DOHH2 (cell line): ENCODE measurements at regions not wholly inside any gene's neighbourhood (a gene's known extent, or its start where the extent isn't known, plus 50 kb on each side); places are given as distances from the start of the nearest gene placed in this dataset.

ENCODE experiments used
- H3F3A ChIP-seq: fragments of 200-600 bp; sonication (generic), shearing (Covaris generic); 2 replicates; pipeline ENCODE4 v1.6.0; 2016; ENCODE audit warnings: antibody characterized with exemption, mild to moderate bottlenecking; ENCODE audit not compliant: control insufficient read depth, insufficient read depth
- H3K27ac ChIP-seq: fragments of 200-600 bp; sonication (generic); 2 replicates; pipeline ENCODE4 v1.5.1; 2014; ENCODE audit warnings: low read depth, mild to moderate bottlenecking, low read length, moderate library complexity
- H3K27me3 ChIP-seq: fragments of 200-600 bp; sonication (generic); 2 replicates; pipeline ENCODE4 v1.6.1; 2014; ENCODE audit warnings: mild to moderate bottlenecking, low read length, mixed read lengths; ENCODE audit not compliant: control insufficient read depth
- H3K36me3 ChIP-seq: fragments of 200-600 bp; sonication (generic); 2 replicates; pipeline ENCODE4 v1.6.1; 2014; ENCODE audit warnings: mild to moderate bottlenecking, low read length, moderate library complexity, mixed read lengths; ENCODE audit not compliant: control insufficient read depth
- H3K4me1 ChIP-seq: fragments of 200-600 bp; sonication (generic); 2 replicates; pipeline ENCODE4 v1.6.1; 2014; ENCODE audit warnings: mild to moderate bottlenecking, low read length, mixed read lengths; ENCODE audit not compliant: control insufficient read depth
- H3K4me2 ChIP-seq: fragments of 200-600 bp; sonication (generic); 2 replicates; pipeline ENCODE4 v1.6.0; 2014; ENCODE audit warnings: mild to moderate bottlenecking, low read length, moderate library complexity
- H3K4me3 ChIP-seq: fragments of 200-600 bp; sonication (generic); 2 replicates; pipeline ENCODE4 v1.5.1; 2014; ENCODE audit warnings: mild to moderate bottlenecking, low read length, mixed read lengths
- H3K79me2 ChIP-seq: fragments of 200-600 bp; sonication (generic); 2 replicates; pipeline ENCODE4 v1.6.1; 2014; ENCODE audit warnings: mild to moderate bottlenecking, low read length, mixed read lengths; ENCODE audit not compliant: control insufficient read depth
- H3K9me2 ChIP-seq: fragments of 200-600 bp; sonication (generic); replicated peaks from 2 replicates; pipeline ENCODE4 v1.6.1; 2014; ENCODE audit warnings: mild to moderate bottlenecking, low read length, mixed read lengths; ENCODE audit not compliant: control insufficient read depth
- H3K9me3 ChIP-seq: fragments of 200-600 bp; sonication (generic); 2 replicates; pipeline ENCODE4 v1.6.1; 2014; ENCODE audit warnings: antibody characterized with exemption, low read length, mixed read lengths; ENCODE audit not compliant: control insufficient read depth, insufficient read depth
- H4K20me1 ChIP-seq: fragments of 200-600 bp; sonication (generic); 2 replicates; pipeline ENCODE4 v1.6.0; 2014; ENCODE audit warnings: low read depth, mild to moderate bottlenecking, antibody characterized with exemption, low read length, moderate library complexity; ENCODE audit not compliant: control insufficient read depth, insufficient read depth
- CTCF ChIP-seq: fragments of 200-600 bp; sonication (generic); IDR thresholded peaks from one replicate; pipeline ENCODE4 v1.5.1; 2014; ENCODE audit warnings: antibody characterized with exemption, mild to moderate bottlenecking, low read depth, low read length; ENCODE audit not compliant: poor library complexity, severe bottlenecking
- EZH2phosphoT487 ChIP-seq: fragments of 200-600 bp; sonication (generic); IDR thresholded peaks from 2 replicates; pipeline ENCODE4 v1.6.1; 2017; ENCODE audit warnings: borderline replicate concordance, mild to moderate bottlenecking, antibody characterized with exemption, low read length, moderate library complexity, mixed read lengths

DNA sequence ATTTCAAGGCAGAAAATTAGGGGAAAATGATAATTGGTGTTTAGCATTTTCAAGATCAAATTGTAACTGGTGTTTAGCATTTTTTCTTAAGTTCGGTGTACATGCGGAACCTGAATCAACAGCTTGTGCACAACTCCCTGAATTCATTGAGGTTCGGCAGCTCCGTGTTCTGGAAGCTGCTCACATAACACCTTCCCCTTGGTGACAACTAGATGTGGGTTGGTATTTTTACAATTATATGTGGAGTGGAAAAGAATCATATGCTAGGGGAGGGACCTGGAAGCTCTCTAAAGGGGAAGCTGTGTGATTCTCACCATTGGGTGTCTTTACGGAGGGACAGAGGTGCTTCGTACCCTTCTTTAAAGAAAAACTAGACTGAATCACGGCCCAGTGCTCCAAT is 199.0 kb upstream of the MTNR1B start:
- Histone ChIP-seq H3K9me3 (no peaks in the 10 kb centered on the region), H3K36me3 (no peaks in the 10 kb centered on the region), H3K27me3 (no peaks in the 10 kb centered on the region), H3K9me2 (no peaks in the 10 kb centered on the region), H3F3A (no peaks in the 10 kb centered on the region), H3K79me2 (no peaks in the 10 kb centered on the region), H3K27ac (no peak overlapping the region), H3K4me1 (no peaks in the 10 kb centered on the region), H4K20me1 (no peaks in the 10 kb centered on the region), H3K4me2 (no peak overlapping the region), H3K4me3 (no peak overlapping the region)
- TF ChIP-seq CTCF (no peak), EZH2phosphoT487 (no peak)

GRCh38 chr11:92770981-92771380 is 198.5 kb upstream of the MTNR1B start:
- no peaks in the 10 kb centered on the region for H3F3A ChIP-seq
- no peak overlapping the region for H3K4me2 ChIP-seq
- H3K36me3 ChIP-seq = no peaks in the 10 kb centered on the region
- H4K20me1 ChIP-seq = no peaks in the 10 kb centered on the region
- H3K9me2 ChIP-seq = no peaks in the 10 kb centered on the region
- no peaks in the 10 kb centered on the region for H3K27me3 ChIP-seq
- no peak overlapping the region for H3K4me3 ChIP-seq
- no peak overlapping the region for H3K27ac ChIP-seq
- no peaks in the 10 kb centered on the region for H3K79me2 ChIP-seq
- no peaks in the 10 kb centered on the region for H3K4me1 ChIP-seq
- TF ChIP-seq EZH2phosphoT487 (no peak), CTCF (no peak)
- no peaks in the 10 kb centered on the region for H3K9me3 ChIP-seq

GRCh38 chr11:92771701-92772100 is 197.8 kb upstream of the MTNR1B start:
- TF ChIP-seq CTCF = no peak
- no peaks in the 10 kb centered on the region for H3F3A ChIP-seq

More at GRCh38 chr11:92771701-92772100, 197.8 kb upstream of the MTNR1B start:
- no peaks in the 10 kb centered on the region for H3K27me3 ChIP-seq
- H3K36me3 ChIP-seq = no peaks in the 10 kb centered on the region
- H3K9me2 ChIP-seq = no peaks in the 10 kb centered on the region
- H3K4me2 ChIP-seq = no peak overlapping the region
- no peaks in the 10 kb centered on the region for H3K9me3 ChIP-seq
- H3K4me3 ChIP-seq = no peak overlapping the region
- no peaks in the 10 kb centered on the region for H3K4me1 ChIP-seq
- no peaks in the 10 kb centered on the region for H4K20me1 ChIP-seq
- H3K27ac ChIP-seq = no peak overlapping the region
- no peaks in the 10 kb centered on the region for H3K79me2 ChIP-seq
